Neural cell (in vitro differentiated cells): ENCODE measurements at regions not wholly inside any gene's neighbourhood (a gene's known extent, or its start where the extent isn't known, plus 50 kb on each side); places are given as distances from the start of the nearest gene placed in this dataset.

Source experiments
- H2AFZ ChIP-seq: fragments of 200-600, 300-800 bp; sonication (generic), shearing (Covaris generic); 2 replicates; pipeline ENCODE4 v1.6.0; 2014; ENCODE audit warnings: low read depth, mild to moderate bottlenecking, antibody characterized with exemption, low read length, moderate library complexity
- H3F3A ChIP-seq: fragments of 200-600 bp; shearing (Covaris generic); 2 replicates; pipeline ENCODE4 v1.6.1; 2016; ENCODE audit warnings: mild to moderate bottlenecking, moderate library complexity, mixed read lengths, antibody characterized with exemption, low read length; ENCODE audit not compliant: insufficient read depth, poor library complexity, severe bottlenecking
- H3K27ac ChIP-seq: fragments of 200-600, 300-800 bp; sonication (generic), shearing (Covaris generic); 2 replicates; pipeline ENCODE4 v1.5.1; 2014; ENCODE audit warnings: mild to moderate bottlenecking, low read length, moderate library complexity
- H3K27me3 ChIP-seq: fragments of 300-800, 200-600 bp; sonication (generic), shearing (Covaris generic); 2 replicates; pipeline ENCODE4 v1.6.0; 2014; ENCODE audit warnings: mild to moderate bottlenecking, low read depth, low read length, moderate library complexity; ENCODE audit not compliant: insufficient read depth
- H3K36me3 ChIP-seq: fragments of 300-800, 200-600 bp; sonication (generic), shearing (Covaris generic); 2 replicates; pipeline ENCODE4 v1.5.1; 2014; ENCODE audit warnings: mild to moderate bottlenecking, antibody characterized with exemption, low read length, moderate library complexity; ENCODE audit not compliant: insufficient read depth
- H3K4me2 ChIP-seq: fragments of 300-800, 200-600 bp; sonication (generic), shearing (Covaris generic); 2 replicates; pipeline ENCODE4 v1.6.0; 2014; ENCODE audit warnings: mild to moderate bottlenecking, low read length
- H3K4me3 ChIP-seq: fragments of 300-800, 200-600 bp; sonication (generic), shearing (Covaris generic); 2 replicates; pipeline ENCODE4 v1.5.1; 2014; ENCODE audit warnings: mild to moderate bottlenecking, low read length, moderate library complexity
- H3K79me2 ChIP-seq: fragments of 200-600 bp; shearing (Covaris generic); replicated peaks from 2 replicates; pipeline ENCODE4 v1.6.0; 2014; ENCODE audit warnings: mild to moderate bottlenecking, low read length, moderate library complexity; ENCODE audit not compliant: insufficient read depth
- H3K9ac ChIP-seq: fragments of 300-800, 200-600 bp; sonication (generic), shearing (Covaris generic); 2 replicates; pipeline ENCODE4 v1.6.1; 2016; ENCODE audit warnings: mild to moderate bottlenecking, low read length, mixed read lengths
- H3K9me2 ChIP-seq: fragments of 200-600 bp; shearing (Covaris generic); 2 replicates; pipeline ENCODE4 v1.6.1; 2016; ENCODE audit warnings: mild to moderate bottlenecking, low read length, mixed read lengths; ENCODE audit not compliant: insufficient read depth
- H3K9me3 ChIP-seq: fragments of 200-600, 300-800 bp; sonication (generic), shearing (Covaris generic); 2 replicates; pipeline ENCODE4 v1.6.1; 2016; ENCODE audit warnings: mild to moderate bottlenecking, mixed run types, low read length, moderate library complexity, mixed read lengths
- H4K20me1 ChIP-seq: fragments of 200-600 bp; shearing (Covaris generic); 2 replicates; pipeline ENCODE4 v1.6.1; 2016; ENCODE audit warnings: mild to moderate bottlenecking, mixed run types; ENCODE audit not compliant: insufficient read depth
- EP300 ChIP-seq: fragments of 450-650 bp; conservative IDR thresholded peaks from 2 replicates; pipeline ENCODE4 v1.6.1; 2014; ENCODE audit warnings: antibody characterized with exemption, mild to moderate bottlenecking, moderate library complexity; ENCODE audit not compliant: poor library complexity, severe bottlenecking
- EZH2 ChIP-seq: fragments of 200-600, 300-800 bp; shearing (Covaris generic), sonication (generic); IDR thresholded peaks from 2 replicates; pipeline ENCODE4 v1.6.1; 2014; ENCODE audit warnings: antibody characterized with exemption, low read length, borderline replicate concordance, mild to moderate bottlenecking; ENCODE audit not compliant: insufficient read depth, poor library complexity, severe bottlenecking
- MXI1 ChIP-seq: fragments of 450-650 bp; conservative IDR thresholded peaks from 2 replicates; pipeline ENCODE4 v1.6.1; 2014; ENCODE audit warnings: antibody characterized with exemption, mild to moderate bottlenecking; ENCODE audit not compliant: poor library complexity, severe bottlenecking
- POLR2AphosphoS5 ChIP-seq: IDR thresholded peaks from 2 replicates; pipeline ENCODE4 v1.6.1; 2012
- RAD21 ChIP-seq: fragments of 450-650 bp; conservative IDR thresholded peaks from 2 replicates; pipeline ENCODE4 v1.6.1; 2014; ENCODE audit warnings: antibody characterized with exemption, mild to moderate bottlenecking, moderate library complexity
- REST ChIP-seq: IDR thresholded peaks from 2 replicates; pipeline ENCODE4 v1.6.1; 2012; ENCODE audit warnings: borderline replicate concordance
- SMC3 ChIP-seq: fragments of 450-650 bp; conservative IDR thresholded peaks from 2 replicates; pipeline ENCODE4 v1.6.1; 2014; ENCODE audit warnings: antibody characterized with exemption, mild to moderate bottlenecking, moderate library complexity; ENCODE audit not compliant: poor library complexity
- TAF1 ChIP-seq: IDR thresholded peaks from 2 replicates; pipeline ENCODE4 v1.6.1; 2012; ENCODE audit warnings: low read depth
- TF ChIP-seq, protein P1 (sequence below): fragments of 450-650 bp; IDR thresholded peaks from 2 replicates; pipeline ENCODE4 v1.5.1; 2014; ENCODE audit warnings: antibody characterized with exemption, mild to moderate bottlenecking, moderate library complexity; ENCODE audit not compliant: poor library complexity, severe bottlenecking

- Histone ChIP-seq H3K27me3 (no peaks in the 10 kb centered on the region), H3K4me2 (no peak overlapping the region), H3K9ac (no peak overlapping the region), H3K4me3 (no peak overlapping the region), H3K36me3 (no peaks in the 10 kb centered on the region), H3K9me3 (no peaks in the 10 kb centered on the region), H3K27ac (no peak overlapping the region), H3K79me2 (no peaks in the 10 kb centered on the region), H2AFZ (no peak overlapping the region), H3F3A (no peaks in the 10 kb centered on the region), H4K20me1 (no peaks in the 10 kb centered on the region), H3K9me2 (no peaks in the 10 kb centered on the region)
- TF ChIP-seq MXI1: no peak
- TF ChIP-seq REST: no peak
- TF ChIP-seq POLR2AphosphoS5: no peak
- TF ChIP-seq EP300: no peak
- no peak for TF ChIP-seq SMC3
- no peak for TF ChIP-seq RAD21
- TF ChIP-seq TAF1: no peak
- TF ChIP-seq, protein P1, sequence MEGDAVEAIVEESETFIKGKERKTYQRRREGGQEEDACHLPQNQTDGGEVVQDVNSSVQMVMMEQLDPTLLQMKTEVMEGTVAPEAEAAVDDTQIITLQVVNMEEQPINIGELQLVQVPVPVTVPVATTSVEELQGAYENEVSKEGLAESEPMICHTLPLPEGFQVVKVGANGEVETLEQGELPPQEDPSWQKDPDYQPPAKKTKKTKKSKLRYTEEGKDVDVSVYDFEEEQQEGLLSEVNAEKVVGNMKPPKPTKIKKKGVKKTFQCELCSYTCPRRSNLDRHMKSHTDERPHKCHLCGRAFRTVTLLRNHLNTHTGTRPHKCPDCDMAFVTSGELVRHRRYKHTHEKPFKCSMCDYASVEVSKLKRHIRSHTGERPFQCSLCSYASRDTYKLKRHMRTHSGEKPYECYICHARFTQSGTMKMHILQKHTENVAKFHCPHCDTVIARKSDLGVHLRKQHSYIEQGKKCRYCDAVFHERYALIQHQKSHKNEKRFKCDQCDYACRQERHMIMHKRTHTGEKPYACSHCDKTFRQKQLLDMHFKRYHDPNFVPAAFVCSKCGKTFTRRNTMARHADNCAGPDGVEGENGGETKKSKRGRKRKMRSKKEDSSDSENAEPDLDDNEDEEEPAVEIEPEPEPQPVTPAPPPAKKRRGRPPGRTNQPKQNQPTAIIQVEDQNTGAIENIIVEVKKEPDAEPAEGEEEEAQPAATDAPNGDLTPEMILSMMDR: no peak
- TF ChIP-seq EZH2: no peak
Measured at GRCh38 chr10:61040399-61041016, 96.5 kb upstream of the RHOBTB1 start.

- no peaks in the 10 kb centered on the region for H3K9me2 ChIP-seq
Measured at GRCh38 chr10:61039868-61040267, 95.9 kb upstream of the RHOBTB1 start.

More at GRCh38 chr10:61039868-61040267, 95.9 kb upstream of the RHOBTB1 start:
- Histone ChIP-seq H3K4me2 (no peak overlapping the region), H3K79me2 (no peaks in the 10 kb centered on the region), H3K27ac (no peak overlapping the region), H3K4me3 (no peak overlapping the region), H3K27me3 (no peaks in the 10 kb centered on the region), H3K36me3 (no peaks in the 10 kb centered on the region), H4K20me1 (no peaks in the 10 kb centered on the region), H3F3A (no peaks in the 10 kb centered on the region), H3K9ac (no peak overlapping the region), H2AFZ (no peak overlapping the region), H3K9me3 (no peaks in the 10 kb centered on the region)
- TF ChIP-seq REST: no peak
- TF ChIP-seq POLR2AphosphoS5: no peak
- no peak for TF ChIP-seq EP300
- TF ChIP-seq TAF1: no peak
- TF ChIP-seq EZH2: no peak
- TF ChIP-seq MXI1: no peak
- TF ChIP-seq SMC3: no peak
- no peak for TF ChIP-seq RAD21
- TF ChIP-seq, protein P1: no peak
